HepG2 (cell line): ENCODE measurements at regions not wholly inside any gene's neighbourhood (a gene's known extent, or its start where the extent isn't known, plus 50 kb on each side); places are given as distances from the start of the nearest gene placed in this dataset.

ENCODE experiments used
- TF ChIP-seq, protein P1 (sequence below): sonication (generic); formaldehyde crosslinking; IDR thresholded peaks from 2 replicates; pipeline ENCODE4 v1.5.0; 2020; ENCODE audit warnings: mild to moderate bottlenecking, missing genetic modification reagents, moderate library complexity
- TF ChIP-seq, protein P2 (sequence below): sonication (generic); formaldehyde crosslinking; IDR thresholded peaks from 2 replicates; pipeline ENCODE4 v1.8.1; 2023; ENCODE audit warnings: missing genetic modification reagents, inconsistent platforms, borderline replicate concordance

GRCh38 chr10:92785118-92785517 is 63.2 kb upstream of the EXOC6 start:
- TF ChIP-seq, protein P1, sequence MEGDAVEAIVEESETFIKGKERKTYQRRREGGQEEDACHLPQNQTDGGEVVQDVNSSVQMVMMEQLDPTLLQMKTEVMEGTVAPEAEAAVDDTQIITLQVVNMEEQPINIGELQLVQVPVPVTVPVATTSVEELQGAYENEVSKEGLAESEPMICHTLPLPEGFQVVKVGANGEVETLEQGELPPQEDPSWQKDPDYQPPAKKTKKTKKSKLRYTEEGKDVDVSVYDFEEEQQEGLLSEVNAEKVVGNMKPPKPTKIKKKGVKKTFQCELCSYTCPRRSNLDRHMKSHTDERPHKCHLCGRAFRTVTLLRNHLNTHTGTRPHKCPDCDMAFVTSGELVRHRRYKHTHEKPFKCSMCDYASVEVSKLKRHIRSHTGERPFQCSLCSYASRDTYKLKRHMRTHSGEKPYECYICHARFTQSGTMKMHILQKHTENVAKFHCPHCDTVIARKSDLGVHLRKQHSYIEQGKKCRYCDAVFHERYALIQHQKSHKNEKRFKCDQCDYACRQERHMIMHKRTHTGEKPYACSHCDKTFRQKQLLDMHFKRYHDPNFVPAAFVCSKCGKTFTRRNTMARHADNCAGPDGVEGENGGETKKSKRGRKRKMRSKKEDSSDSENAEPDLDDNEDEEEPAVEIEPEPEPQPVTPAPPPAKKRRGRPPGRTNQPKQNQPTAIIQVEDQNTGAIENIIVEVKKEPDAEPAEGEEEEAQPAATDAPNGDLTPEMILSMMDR (CRISPR knock-in tag): no peak
- TF ChIP-seq, protein P2, sequence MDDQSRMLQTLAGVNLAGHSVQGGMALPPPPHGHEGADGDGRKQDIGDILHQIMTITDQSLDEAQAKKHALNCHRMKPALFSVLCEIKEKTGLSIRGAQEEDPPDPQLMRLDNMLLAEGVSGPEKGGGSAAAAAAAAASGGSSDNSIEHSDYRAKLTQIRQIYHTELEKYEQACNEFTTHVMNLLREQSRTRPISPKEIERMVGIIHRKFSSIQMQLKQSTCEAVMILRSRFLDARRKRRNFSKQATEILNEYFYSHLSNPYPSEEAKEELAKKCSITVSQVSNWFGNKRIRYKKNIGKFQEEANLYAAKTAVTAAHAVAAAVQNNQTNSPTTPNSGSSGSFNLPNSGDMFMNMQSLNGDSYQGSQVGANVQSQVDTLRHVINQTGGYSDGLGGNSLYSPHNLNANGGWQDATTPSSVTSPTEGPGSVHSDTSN (CRISPR knock-in tag): no peak
